Right atrium auricular region (tissue), 2 donors: ENCODE measurements at regions not wholly inside any gene's neighbourhood (a gene's known extent, or its start where the extent isn't known, plus 50 kb on each side); places are given as distances from the start of the nearest gene placed in this dataset.

Source experiments
- DNase-seq: peaks from one replicate; pipeline ENCODE4 v3.0.0-alpha.2; 2019; ENCODE audit warnings: low spot score
- H3K27ac ChIP-seq, 2 donors: fragments of 200-600 bp; sonication (generic); 1 replicate in 1 of 2; 2 replicates in 1 of 2; pipeline ENCODE4 v1.5.1; 2016 to 2019
- H3K27me3 ChIP-seq, 2 donors: fragments of 200-600 bp; sonication (generic); one replicate each; pipeline versions ENCODE4 v1.5.1 to v1.6.0; 2017 to 2019
- H3K36me3 ChIP-seq: fragments of 200-600 bp; sonication (generic); one replicate; pipeline ENCODE4 v1.5.1; 2016
- H3K4me1 ChIP-seq, 2 donors: fragments of 200-600 bp; sonication (generic); one replicate each; pipeline versions ENCODE4 v1.5.1 to v1.6.0; 2017 to 2019
- H3K4me3 ChIP-seq, 2 donors: fragments of 200-600 bp; sonication (generic); 1 replicate in 1 of 2; 2 replicates in 1 of 2; pipeline ENCODE4 v1.5.1; 2017 to 2019; ENCODE audit warnings: mild to moderate bottlenecking in 1 of 2, moderate library complexity in 1 of 2
- H3K9me3 ChIP-seq, 2 donors: fragments of 200-600 bp; sonication (generic); one replicate each; pipeline ENCODE4 v1.5.1; 2019
- CTCF ChIP-seq, 2 donors: fragments of 200-600 bp; sonication (generic); IDR thresholded peaks; one replicate each; pipeline ENCODE4 v1.5.1; 2019; ENCODE audit warnings: antibody characterized with exemption in 2 of 2

- no peak for TF ChIP-seq CTCF (IDR thresholded peaks at IDR 0.05)
- no peak for DNase-seq
- Histone ChIP-seq H3K4me1 (peaks cover 0 to 3% of the 10 kb centered on the region in 2 donors), H3K4me3 (no peak overlapping the region), H3K9me3 (no peaks in the 10 kb centered on the region), H3K27me3 (no peaks in the 10 kb centered on the region), H3K36me3 (no peaks in the 10 kb centered on the region), H3K27ac (no peak overlapping the region)
These were observed 92.9 kb upstream of the MAST4 start for GRCh38 chr5:66503203-66503789.

GRCh38 chr5:66507106-66507505 is 89.1 kb upstream of the MAST4 start:
- H3K27me3 ChIP-seq, result no peaks in the 10 kb centered on the region

GRCh38 chr5:66511491-66511890 is 84.7 kb upstream of the MAST4 start:
- H3K27ac ChIP-seq, result no peak overlapping the region
- H3K4me1 ChIP-seq, result no peaks in the 10 kb centered on the region
- DNase-seq, result no peak
- no peak overlapping the region for H3K4me3 ChIP-seq
- no peak for TF ChIP-seq CTCF (IDR thresholded peaks at IDR 0.05)
- no peaks in the 10 kb centered on the region for H3K27me3 ChIP-seq
- no peaks in the 10 kb centered on the region for H3K9me3 ChIP-seq
- no peaks in the 10 kb centered on the region for H3K36me3 ChIP-seq

More at GRCh38 chr5:66507106-66507505, 89.1 kb upstream of the MAST4 start:
- H3K27ac ChIP-seq, result no peak overlapping the region
- DNase-seq, result no peak
- H3K4me3 ChIP-seq, result no peak overlapping the region
- no peaks in the 10 kb centered on the region for H3K36me3 ChIP-seq
- no peak for TF ChIP-seq CTCF (IDR thresholded peaks at IDR 0.05)
- H3K9me3 ChIP-seq, result no peaks in the 10 kb centered on the region
- H3K4me1 ChIP-seq, result no peaks in the 10 kb centered on the region

GRCh38 chr5:66513130-66513529 is 83.1 kb upstream of the MAST4 start:
- DNase-seq, result no peak
- Histone ChIP-seq H3K4me3 (no peak overlapping the region), H3K9me3 (no peaks in the 10 kb centered on the region), H3K4me1 (no peaks in the 10 kb centered on the region), H3K36me3 (no peaks in the 10 kb centered on the region), H3K27ac (no peak overlapping the region), H3K27me3 (no peaks in the 10 kb centered on the region)
- no peak for TF ChIP-seq CTCF (IDR thresholded peaks at IDR 0.05)

GRCh38 chr5:66515209-66515608 is 81.0 kb upstream of the MAST4 start:
- Histone ChIP-seq H3K9me3 (peaks cover 0 to 1% of the 10 kb centered on the region in 2 donors), H3K4me3 (no peak overlapping the region), H3K27me3 (no peaks in the 10 kb centered on the region), H3K36me3 (no peaks in the 10 kb centered on the region), H3K4me1 (no peaks in the 10 kb centered on the region), H3K27ac (no peak overlapping the region)
- no peak for DNase-seq
- no peak for TF ChIP-seq CTCF (IDR thresholded peaks at IDR 0.05)

- no peak overlapping the region for H3K27ac ChIP-seq
- no peak overlapping the region for H3K4me3 ChIP-seq
- no peak for TF ChIP-seq CTCF (IDR thresholded peaks at IDR 0.05)
- no peaks in the 10 kb centered on the region for H3K36me3 ChIP-seq
- no peaks in the 10 kb centered on the region for H3K4me1 ChIP-seq
- DNase-seq, result no peak
- H3K27me3 ChIP-seq, result no peaks in the 10 kb centered on the region
- peaks cover 0 to 15% of the 10 kb centered on the region in 2 donors for H3K9me3 ChIP-seq
These were observed 79.6 kb upstream of the MAST4 start for GRCh38 chr5:66516550-66516949.
